Stimulated activated naive CD8-positive, alpha-beta T cell treated with anti-CD3 and anti-CD28 coated beads, Interleukin-15, Interleukin-2, amounts not matched to agents 100 U/mL and 50 U/mL, for 24 hours (primary cell): ENCODE measurements at regions not wholly inside any gene's neighbourhood (a gene's known extent, or its start where the extent isn't known, plus 50 kb on each side); places are given as distances from the start of the nearest gene placed in this dataset.

Experiments
- ATAC-seq: fragments of 150-1000 bp; cut with Tn5 transposase; one replicate; pipeline ENCODE4 v1.10.0; 2021
- DNase-seq: peaks from one replicate; pipeline ENCODE4 v3.0.0; 2021

DNA sequence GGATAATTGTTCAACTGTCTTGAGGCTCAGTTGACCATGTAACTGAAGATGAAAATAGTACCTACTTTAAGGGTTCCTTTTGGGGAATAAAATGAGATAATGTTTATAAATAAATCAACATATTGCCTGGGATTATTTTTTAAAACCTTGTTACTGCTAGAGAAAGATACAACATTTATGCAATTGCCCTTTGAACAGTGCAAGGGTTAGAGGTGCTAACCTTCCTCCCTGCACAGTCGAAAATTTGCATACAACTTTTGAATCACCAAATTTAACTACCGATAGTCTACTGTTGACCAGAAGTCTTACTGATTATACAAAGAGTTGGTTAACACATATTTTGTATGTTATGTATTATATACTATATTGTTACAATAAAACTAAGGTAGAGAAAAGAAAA lies 750.0 kb downstream of the EFNB2 start:
- ATAC-seq: no peak
- no peak for DNase-seq

- DNase-seq: no peak
- no peak for ATAC-seq
Measured at GRCh38 chr13:105783261-105783660, 752.2 kb downstream of the EFNB2 start.

DNA sequence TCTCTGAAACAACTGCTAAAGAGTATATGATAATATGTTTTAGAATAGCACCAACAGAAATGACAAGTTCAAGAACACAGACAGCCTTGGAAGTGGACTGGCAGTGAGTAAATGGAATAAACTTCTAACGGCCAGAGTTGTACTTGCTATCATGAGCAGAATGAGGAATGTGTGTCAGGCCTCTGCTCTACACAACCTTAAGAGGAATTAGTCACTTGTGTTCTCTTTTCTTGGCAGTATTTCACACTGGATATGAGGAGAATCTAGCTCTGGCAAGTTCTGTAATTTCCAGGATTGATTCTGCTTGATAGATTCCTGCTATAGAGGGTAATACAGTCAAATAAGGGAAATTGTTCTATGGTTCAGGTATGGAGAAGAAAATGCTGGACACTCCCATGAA lies 757.3 kb downstream of the EFNB2 start:
- ATAC-seq (no peak), DNase-seq (no peak)

DNA sequence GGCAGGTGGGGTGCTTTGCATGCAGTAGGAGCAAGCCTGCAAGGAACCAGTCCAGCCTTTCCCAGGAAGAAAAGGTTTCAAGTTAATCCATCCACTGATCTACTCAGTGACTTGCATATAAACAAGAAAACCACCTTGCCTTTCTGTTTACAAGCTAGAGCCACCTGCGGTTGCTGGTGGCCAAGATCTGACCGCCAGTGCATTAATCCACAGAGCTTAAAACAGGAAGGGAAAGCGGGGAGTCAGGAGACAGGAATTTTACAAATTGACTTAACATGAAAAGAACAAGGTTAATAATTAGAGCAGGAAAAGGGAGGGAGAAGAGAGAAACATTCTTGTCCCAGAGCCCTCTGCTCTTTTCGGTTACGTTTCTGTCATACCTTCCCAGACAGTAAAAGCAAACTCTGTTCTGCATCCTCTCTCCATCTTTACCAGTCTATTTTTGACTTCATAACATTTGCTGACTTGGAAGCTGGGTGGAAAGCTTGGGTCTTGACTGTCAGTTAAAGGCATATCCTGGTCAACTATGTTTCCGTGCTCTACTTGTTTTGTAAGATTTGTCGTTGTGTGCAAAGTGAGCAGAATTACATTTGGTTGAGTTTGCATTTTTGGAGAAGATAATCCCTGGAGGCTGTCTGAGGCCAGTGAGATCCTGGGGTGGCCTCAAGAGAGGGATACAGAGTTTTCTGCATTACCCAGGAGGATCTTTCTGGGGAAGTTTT lies 760.6 kb downstream of the EFNB2 start:
- ATAC-seq (no peak), DNase-seq (no peak)

GRCh38 chr13:105773863-105774538 lies 761.5 kb downstream of the EFNB2 start:
- DNase-seq (no peak), ATAC-seq (no peak)

DNA sequence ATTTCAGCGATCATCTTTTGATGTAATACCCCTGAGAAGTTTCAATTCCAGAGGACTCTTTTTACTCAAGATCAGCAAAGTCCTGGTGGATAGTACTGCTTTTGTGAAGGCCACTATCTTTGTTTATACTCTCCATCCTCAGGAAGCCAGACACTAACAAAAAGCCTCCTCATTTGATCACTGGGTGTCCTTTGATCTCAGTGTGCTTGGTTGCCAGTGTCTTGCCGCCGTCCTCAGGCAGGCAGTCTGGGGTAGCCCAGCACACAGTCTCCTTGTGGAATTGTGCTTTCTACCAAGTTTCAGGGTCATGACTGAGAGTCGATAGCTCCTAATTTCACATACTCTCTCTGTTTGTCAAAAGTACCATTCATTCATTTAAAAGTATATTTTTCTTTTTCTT lies 762.2 kb downstream of the EFNB2 start:
- ATAC-seq (no peak), DNase-seq (no peak)

- no peak for ATAC-seq
- DNase-seq: no peak
Measured at GRCh38 chr13:105764486-105764885, 771.0 kb downstream of the EFNB2 start.

- ATAC-seq: no peak
- DNase-seq: no peak
Measured at GRCh38 chr13:105763851-105764250, 771.6 kb downstream of the EFNB2 start.

DNA sequence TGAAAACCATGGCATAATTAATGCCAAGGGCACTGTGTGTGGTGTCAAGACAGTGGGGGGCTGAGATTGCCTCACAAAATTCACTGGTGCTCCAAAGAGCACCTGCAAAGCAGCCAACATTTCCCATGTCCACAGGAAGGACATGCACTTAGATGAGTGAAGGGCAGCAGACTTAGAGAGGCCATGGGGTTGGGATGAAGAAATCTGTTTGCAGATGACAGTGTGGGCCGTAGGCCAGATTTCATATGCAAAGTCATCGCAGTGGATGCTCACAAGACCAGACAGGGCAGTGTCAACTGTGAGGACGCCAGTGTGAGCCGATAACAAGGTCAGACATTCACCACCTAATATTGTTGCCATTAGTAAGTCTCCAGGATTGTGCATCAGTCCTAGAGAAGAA lies 773.4 kb downstream of the EFNB2 start:
- DNase-seq: no peak
- no peak for ATAC-seq

GRCh38 chr13:105758918-105759860 lies 776.3 kb downstream of the EFNB2 start:
- DNase-seq: no peak

GRCh38 chr13:105740739-105741138 lies 794.7 kb downstream of the EFNB2 start:
- ATAC-seq (no peak), DNase-seq (no peak)

More at GRCh38 chr13:105758918-105759860, 776.3 kb downstream of the EFNB2 start:
- no peak for ATAC-seq

DNA sequence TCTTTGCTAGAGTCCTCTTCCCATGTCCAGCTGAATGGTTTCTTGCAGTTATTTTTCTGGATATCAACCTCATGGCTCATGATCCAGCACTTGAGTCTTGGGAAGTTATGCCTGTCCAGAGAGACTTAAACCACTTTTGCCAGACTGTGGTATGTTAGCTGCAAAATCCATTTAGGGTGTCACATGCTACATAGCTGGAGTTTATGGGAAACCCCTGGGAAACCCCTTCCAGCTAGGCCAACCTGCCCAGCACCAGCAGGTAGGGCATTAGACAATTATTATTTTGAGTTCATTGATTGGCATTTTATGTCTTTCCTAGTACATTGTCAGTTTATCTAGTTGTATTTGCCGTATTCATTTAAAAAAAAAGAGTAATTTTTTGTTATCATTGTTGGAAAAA lies 797.8 kb downstream of the EFNB2 start:
- DNase-seq: no peak
- ATAC-seq: no peak

GRCh38 chr13:105735281-105735680 lies 800.2 kb downstream of the EFNB2 start:
- no peak for DNase-seq
- no peak for ATAC-seq

GRCh38 chr13:105732806-105733529 lies 802.5 kb downstream of the EFNB2 start:
- ATAC-seq (no peak), DNase-seq (no peak)

- DNase-seq (no peak), ATAC-seq (no peak)
Measured at GRCh38 chr13:105725887-105726286, 809.6 kb downstream of the EFNB2 start.

GRCh38 chr13:105721016-105721415 lies 814.4 kb downstream of the EFNB2 start:
- no peak for ATAC-seq
- DNase-seq: no peak

GRCh38 chr13:105719859-105720258 lies 815.6 kb downstream of the EFNB2 start:
- no peak for DNase-seq
- no peak for ATAC-seq

GRCh38 chr13:105709181-105709580 lies 826.3 kb downstream of the EFNB2 start:
- ATAC-seq: no peak
- DNase-seq: no peak

DNA sequence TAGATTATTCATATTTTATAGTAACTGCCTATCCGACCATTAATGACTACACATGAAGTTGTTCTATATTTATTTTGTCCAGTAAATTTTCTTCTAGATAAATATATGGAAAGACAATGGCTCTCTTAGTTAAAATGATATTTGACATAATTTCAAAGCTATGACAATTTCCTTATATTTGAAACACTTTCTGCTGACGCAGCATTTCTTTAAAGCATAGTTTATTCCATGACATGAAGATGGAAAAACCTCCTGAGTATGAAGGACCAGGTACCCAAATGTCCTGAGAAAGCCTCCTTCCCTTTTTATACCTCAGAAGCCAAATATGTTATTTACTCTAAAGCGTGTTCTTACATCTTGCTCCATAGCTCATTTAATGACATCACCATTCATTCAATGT lies 831.6 kb downstream of the EFNB2 start:
- DNase-seq (no peak), ATAC-seq (no peak)

GRCh38 chr13:105702441-105702840 lies 833.0 kb downstream of the EFNB2 start:
- no peak for ATAC-seq
- DNase-seq: no peak

GRCh38 chr13:105692769-105693168 lies 842.7 kb downstream of the EFNB2 start:
- ATAC-seq (no peak), DNase-seq (no peak)

DNA sequence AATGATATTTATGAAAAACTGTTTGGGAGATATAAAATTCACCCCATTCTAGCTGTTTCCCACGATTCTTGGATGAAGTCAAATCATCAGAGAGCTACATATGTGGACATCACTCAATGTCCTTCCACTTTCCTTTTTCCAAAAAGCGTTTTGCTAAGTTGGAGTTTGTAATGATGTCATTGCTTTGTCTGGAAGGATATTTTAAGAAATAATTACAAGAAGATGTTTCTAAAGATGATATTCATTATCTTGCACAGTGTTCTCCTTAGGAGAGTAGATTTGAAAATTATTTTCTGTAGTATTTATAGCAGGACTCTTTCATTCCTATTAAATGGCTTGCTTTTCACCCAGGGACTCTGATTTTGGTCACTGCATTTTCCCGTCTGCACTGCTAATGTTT lies 851.2 kb downstream of the EFNB2 start:
- DNase-seq (no peak), ATAC-seq (no peak)
